GM18499 (cell line): ENCODE measurements at regions not wholly inside any gene's neighbourhood (a gene's known extent, or its start where the extent isn't known, plus 50 kb on each side); places are given as distances from the start of the nearest gene placed in this dataset.
"Not testable (repeated sequence)": the region's sequence is repeated elsewhere in the genome, so short reads cannot be mapped to it uniquely, and the experiment has no call there.

Experiments
- ATAC-seq: cut with Tn5 transposase; IDR thresholded peaks from one replicate; pipeline ENCODE4 v1.9.1; 2021; ENCODE audit warnings: moderate number of reproducible peaks; ENCODE audit not compliant: insufficient read depth, unreplicated experiment

DNA sequence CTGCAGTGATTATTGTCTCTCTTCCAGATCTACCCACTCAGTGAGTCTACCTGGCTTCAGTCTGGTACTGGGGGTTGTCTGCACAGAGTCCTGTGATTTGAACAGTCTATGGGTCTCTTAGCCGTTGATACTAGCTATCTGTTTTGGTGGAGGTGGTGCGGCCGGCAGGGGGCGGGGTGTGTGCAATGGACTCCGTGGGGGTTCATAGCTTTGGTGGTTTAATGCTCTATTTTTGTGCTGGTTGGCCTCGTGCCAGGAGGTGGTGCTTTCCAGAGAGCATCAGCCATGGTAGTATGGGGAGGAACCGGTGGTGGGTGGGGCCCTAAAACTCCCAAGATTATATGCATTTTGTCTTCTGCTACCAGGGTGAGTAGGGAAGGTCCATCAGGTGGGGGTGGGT lies 1120.1 kb upstream of the FAM98A start:
- no peak for ATAC-seq

DNA sequence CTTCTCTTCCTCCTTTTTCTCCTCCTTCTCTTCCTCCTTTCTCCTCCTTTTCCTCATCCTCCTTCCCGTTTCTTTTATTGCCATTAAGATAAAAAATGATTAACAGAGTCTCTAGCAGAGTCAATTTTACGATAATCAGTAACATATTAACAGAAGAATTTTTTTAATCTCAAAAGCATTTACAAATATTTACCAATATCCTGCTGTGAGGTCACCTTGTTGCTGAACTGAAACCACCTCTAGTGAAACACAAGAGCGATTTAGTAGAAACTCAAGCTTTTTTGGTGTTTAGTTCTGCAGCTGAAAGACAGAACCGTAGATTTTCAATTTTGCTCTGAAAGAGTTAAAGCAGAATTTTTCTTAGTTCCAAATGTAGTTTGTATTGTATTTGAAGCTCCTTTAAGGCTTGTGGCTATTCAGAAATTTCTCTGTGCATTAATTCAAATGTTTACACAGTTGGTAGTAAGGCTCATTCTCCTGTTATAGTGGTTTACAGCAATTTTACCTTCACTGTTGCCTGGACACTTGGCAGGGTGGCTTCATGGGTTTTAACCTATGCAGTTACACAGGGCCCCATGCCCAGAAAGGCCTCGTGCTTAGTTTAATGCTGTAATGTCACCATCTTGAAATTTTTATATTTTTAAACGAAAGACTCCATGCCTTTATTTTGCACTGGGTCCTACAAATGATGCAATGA lies 1106.6 kb upstream of the FAM98A start:
- ATAC-seq: no peak

DNA sequence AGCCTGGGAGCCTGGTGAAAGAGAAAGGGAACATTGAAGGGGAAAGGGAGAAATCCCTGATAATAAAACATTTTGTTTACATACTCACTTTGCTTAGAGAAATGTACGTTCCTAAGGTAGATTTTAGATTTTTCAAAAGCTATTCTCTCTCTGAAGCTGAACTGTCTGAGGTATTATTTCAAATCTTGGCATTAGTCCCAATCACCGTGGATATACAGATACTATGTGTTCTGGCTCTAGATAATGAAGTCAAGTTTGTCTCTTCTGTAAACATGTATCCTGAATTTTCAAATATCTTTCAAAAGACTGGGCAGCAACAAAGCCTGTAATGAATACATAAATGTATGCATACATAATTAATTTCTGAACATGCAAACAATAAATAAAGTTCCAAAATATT lies 1104.2 kb upstream of the FAM98A start:
- ATAC-seq: no peak

DNA sequence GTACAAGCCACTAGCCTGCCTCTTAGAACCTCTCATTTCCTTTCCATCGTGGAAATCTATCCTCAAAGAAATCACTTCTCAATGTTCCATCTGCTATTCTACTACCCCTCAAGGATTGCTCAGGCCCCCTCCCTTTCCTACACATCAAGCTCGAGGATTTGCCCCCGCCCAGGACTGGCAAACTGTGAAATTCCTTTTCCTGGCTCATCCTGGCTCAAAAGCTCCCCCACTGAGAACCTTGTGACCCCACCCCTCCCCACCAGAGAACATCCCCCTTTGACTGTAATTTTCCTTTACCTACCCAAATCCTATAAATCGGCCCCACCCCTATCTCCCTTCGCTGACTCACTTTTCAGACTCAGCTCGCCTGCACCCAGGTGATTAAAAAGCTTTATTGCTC lies 1103.3 kb upstream of the FAM98A start:
- not testable (repeated sequence) for ATAC-seq

DNA sequence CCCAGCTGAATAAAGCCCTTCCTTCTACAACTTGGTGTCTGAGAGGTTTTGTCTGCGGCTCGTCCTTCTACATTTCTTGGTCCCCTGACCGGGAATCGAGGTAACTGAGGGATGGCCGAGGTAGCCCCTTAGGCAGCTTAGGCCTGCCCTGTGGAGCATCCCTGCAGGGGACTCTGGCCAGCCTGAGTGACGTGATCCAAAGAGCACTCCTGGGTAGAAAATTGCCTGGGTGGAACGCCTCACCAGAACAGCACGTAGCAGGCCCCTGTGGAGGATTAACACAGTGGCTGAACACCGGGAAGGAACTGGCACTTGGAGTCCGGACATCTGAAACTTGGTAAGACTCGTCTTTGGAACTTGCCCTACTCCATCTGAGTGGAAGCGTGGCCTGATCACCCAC lies 1078.5 kb upstream of the FAM98A start:
- not testable (repeated sequence) for ATAC-seq

DNA sequence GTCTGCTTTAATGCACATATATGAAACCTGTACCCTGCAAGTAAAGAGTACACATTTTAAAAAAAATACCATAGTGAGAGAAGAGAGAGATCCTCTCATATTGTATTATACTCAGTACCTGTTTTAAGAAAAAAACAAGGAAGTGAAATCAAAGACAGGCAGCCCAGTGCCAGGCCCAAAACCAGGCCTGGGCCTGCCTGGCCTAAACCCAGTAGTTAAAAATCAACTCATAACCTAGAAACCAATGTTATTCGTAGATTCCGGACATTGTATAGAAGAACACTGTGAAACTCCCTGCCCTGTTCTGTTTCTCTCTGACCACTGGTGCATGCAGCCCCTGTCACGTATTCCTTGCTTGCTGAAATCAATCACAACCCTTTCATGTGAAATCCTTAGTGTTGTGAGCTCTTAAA lies 1078.0 kb upstream of the FAM98A start:
- not testable (repeated sequence) for ATAC-seq

DNA sequence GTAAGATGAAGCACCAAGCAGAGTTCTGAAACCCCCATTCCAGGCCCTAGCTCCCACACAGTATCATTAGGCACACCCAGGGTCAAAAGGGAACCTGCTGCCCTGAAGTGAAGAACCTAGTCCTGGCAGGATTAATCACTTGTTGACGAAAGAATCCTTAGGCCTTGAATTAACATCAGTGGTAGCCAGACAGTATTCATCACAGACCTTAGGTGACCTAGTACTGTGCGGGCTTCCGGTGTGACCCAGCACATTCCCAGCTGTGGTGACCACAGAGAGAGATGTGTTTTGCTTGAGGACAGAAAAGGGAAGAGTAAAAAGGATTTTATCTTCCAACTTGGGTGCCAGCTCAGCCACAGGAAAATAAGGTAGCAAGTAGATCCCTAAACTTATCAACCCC lies 1071.4 kb upstream of the FAM98A start:
- ATAC-seq: no peak

DNA sequence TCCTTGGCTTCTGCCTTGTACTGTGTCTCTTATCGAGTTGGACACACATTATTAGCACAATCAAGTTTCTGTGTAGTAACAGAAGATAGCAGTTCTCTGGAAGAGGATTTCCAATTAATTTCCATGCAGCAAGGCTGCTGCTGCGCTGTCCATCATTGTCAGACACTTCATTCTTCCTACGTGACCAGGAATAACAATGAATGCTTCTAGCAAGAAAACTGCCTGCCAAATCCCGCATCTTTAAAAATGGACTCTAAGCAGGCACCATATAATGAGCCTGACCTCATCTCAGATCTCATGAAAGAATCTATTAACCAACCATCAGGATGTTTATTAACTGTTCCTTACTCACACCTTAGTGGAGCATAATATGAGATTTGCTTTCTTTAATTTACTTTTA lies 1067.7 kb upstream of the FAM98A start:
- ATAC-seq: no peak

DNA sequence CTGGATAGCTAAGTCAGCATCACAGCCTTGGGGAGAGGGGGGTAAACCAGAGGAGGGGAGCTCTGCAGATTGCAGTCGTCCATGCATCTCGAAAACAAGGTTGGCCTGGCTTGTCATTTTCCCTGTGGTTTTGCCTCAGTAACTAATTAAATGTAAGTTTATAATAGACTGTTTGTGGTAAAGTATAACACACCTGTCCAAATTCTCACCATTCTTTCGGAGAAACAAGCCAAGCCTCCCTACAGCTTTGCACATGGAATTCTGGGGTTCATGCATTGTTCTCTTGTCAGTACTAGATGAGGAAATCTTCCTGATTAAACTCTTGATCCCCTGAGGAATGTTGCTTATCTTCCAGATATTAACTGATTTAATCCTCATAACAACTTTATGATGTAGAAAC lies 1065.2 kb upstream of the FAM98A start:
- ATAC-seq: no peak

DNA sequence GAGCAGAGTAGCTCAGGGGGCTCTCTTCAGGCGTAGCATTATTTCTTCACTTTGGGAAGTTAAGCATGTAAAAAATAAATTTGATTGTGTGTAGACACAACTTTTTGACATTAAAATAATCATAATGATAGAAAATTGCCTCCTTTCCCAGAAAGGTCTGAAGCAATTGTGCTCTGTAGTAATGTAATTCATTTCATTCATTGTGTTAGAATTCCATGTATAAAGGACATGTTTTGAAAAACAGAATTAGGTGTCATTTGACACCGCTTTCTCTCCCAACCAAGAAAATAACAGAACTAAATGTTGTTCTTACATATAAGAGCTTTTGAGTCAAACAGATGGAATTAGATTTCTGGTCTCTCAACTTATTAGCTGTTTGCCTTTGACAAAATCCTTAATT lies 1064.2 kb upstream of the FAM98A start:
- no peak for ATAC-seq

DNA sequence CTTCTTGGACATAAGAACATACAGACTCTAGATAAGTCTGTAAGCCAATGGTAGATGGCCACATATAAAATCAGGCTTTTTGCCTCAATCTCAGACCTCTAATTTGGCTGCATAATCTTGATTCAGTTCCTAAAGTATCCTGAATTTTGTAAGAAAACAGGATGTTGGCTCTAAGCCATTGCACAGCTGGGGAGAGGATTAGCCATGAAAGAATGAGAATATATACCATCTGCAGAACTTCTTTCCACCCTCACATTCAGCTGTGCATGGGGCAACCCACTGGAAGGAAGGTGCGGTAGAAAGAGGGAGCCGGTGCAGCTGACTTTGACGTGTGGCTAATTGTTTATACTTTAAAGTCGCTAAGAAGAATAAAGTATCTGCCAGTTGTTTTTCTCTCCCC lies 1061.6 kb upstream of the FAM98A start:
- no peak for ATAC-seq

DNA sequence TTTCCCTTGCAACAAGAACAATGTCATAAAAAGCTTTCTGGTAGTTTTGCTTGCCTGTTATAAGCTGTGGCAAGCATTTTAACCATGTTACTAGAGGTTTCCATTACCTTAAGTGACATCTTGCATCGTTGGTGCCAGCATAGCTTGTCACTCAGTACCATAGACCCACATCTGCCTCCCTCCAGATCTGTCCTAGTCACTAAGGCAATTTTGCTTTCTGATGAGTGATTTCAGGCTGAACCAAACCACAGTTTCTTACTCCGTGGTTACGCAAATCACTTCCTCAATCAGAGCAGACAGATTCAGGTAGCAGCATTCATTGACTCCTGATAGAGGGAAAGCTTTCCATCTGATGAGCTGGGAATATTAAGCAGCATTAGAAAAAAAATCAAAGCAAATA lies 1057.5 kb upstream of the FAM98A start:
- no peak for ATAC-seq

DNA sequence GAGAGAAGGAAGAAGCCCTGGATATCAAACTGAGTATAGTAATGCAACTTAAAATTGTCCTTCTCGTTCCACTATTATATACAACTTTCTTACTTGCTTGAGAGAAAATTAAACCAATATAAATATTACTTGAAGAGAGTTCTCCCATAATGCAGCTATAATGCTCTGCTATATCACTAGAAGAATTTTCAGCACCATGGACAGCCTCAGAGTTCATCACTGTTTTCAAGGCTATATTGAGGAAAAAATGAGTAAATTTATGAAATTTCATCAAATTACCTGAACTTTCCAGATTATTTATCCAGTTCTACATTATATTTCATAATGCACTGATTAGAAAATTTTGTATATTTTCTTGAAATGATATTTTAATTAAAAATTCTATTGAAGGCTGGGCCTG lies 1053.5 kb upstream of the FAM98A start:
- ATAC-seq: no peak

DNA sequence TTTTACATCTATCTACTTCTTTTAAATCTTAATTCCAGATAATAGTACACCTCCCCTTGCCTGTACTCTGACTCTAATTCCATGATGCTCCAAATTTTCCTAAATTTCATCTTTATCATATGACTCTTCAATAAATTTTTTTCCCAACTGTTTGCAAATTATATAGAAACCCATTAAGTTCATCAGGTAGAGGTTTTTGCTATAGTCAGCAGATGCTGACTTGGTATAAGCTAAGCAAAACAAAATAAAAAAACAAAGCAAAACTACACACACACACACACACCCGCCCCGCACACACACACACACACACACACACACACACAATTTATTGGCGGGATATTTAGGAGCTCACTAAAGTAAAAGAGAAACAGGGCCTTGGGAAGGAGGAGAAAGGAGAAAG lies 1047.8 kb upstream of the FAM98A start:
- ATAC-seq: no peak

DNA sequence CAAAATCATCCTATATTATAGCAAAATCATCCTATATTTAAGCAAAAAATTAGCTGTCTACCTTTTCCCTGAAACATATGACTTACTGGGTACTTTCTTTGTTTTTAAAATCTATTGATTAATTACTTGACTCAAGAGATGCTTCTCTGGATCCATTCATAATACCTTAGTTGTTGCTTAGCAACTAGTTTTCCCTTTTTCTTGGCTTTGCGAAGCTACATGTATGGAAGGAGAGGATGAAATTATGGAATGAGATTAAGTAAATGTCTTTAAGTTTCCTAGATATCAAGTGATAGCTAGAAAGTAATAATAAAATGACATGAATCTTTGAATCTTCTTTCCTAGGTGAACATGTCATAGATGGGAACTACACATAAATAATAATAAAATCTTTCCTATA lies 1033.2 kb upstream of the FAM98A start:
- ATAC-seq: no peak

DNA sequence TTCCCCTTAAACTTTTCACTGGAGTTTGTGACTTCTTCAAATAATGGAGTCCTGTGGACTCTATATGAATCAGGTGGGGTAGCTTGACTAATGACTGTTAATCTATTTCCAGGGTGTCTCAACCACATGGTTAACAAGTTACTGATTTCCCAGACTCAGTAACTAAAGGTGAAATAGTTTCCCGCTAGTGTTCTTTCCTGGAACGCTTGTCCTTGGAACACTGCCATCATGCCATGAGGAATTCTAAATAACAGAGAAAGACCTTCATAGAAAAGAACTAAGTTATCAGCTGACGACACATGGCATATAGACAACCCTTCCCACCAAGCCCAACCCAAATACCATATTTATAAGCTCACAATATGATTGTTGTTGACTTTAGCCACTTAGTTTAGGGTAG lies 1027.9 kb upstream of the FAM98A start:
- no peak for ATAC-seq

DNA sequence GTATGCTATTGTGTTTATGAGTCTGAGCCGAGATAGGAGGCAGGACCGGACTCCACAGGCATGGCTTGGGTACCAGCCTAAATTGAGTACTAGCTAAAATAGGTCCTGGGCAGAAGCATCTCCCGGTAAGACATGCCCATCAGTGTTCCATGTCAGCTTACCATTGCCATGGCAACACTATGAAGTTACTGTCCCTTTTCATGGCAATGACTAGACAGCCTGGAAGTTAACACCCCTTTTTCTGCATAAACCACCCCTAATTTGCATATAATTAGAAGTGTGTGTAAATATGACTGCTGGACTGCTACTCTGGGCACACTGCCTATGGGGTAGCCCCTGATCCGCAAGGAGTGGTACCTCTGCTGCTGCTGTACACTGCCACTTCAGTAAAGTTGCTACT lies 1005.1 kb upstream of the FAM98A start:
- ATAC-seq: no peak

DNA sequence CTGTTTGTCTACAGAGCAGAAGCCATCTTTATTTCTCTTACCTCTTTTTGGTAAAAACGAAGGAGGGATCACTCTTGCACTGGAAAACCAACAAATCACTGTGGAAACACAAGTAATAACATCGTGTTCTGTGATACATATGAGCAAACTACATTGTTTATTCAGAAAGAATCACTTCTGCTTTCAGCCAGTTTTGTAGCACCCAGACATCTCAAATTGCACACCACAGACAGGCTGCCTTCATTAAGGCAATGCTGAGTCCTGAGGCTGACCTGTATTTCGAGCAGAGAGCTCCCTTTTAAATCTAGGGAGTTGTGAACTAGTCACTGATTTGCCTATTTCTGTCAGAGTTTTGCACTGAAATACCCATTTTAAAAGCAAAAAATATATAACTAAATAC lies 1003.2 kb upstream of the FAM98A start:
- no peak for ATAC-seq

DNA sequence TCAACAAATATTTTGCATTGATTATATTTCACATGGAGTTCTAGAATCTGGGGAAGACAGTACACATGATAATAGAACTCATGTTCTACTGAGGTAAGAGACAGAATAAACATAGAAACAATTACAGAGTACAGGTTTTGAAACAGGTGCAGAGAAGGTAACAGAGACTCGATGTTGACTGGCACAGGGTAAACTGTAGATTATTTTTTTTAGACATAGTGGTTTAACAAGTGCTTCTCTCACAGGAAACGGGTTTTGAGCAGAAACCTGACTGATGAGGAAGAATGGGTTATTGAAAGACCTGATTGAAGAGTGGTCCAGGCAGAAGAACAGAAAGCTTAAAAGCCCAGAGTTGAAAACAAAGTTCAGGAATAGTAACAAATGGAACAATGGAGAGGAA lies 1002.5 kb upstream of the FAM98A start:
- ATAC-seq: no peak

DNA sequence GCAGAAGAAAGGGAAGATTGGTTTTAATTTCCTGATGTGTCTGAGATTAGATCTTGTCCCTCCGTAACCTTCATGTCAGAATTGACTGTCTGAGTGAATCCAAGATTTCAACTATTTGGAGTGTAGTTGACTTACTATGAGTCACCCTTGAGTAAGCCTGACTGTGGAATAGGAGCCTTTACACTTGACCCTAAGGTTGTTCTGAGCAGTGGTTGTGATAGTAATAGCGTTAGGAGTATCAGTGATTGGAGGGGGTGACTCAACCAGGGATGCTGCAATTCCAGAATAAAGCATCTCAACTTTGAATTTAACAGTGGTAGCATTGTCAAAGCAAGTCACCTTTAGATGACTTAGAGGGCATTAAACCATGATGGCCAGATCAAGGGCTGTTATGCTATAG lies 979.5 kb upstream of the FAM98A start:
- ATAC-seq: no peak

DNA sequence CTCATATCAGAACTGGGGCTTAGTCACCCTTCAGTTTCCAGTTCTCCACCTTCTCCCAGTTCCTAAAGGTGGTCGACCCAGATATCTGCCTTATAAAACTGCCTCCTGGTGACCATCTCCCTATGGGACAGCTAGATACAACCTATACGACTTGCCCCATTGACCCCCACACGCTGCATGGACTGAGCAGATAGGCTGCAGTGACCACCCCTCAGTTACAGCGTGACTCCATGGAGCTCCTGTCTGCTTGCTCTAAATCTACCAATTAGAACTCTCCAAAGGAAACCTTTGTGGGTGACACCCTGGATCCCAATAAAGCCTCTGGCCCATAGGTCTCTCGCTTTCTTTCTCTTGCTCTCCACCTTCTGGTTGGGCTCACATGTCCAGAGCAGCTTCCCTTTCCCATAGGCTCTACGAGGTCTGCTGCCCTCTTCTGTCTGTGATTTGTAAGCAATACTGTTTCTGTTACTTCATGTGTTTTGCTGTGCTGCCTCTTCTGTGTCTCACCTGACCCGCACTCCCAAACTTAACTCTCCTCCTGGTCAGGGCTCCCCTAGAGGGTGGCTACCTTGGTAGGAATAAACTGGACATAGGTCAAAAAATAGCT lies 971.3 kb upstream of the FAM98A start:
- ATAC-seq: no peak

DNA sequence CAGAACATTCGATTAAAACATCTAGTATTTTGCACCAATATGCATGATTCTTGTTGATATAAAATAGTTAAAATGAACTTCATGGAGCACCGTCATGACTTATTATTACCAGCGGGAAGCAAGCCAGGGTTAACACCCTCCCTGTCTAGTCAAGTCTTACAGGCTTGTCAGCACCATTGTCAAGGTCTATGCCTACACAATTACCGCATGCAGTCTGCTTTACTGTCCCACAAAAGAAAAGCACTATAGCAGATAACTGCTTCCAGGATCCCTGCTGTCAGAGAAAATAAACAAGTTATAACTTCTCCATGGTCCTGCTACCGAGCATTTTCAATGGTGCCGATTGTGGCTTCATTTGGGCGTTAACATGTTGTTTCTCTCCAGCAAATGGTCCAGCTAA lies 968.0 kb upstream of the FAM98A start:
- no peak for ATAC-seq
